Cardiac fibroblast (primary cell): ENCODE measurements at regions not wholly inside any gene's neighbourhood (a gene's known extent, or its start where the extent isn't known, plus 50 kb on each side); places are given as distances from the start of the nearest gene placed in this dataset.
"Not testable (repeated sequence)": the region's sequence is repeated elsewhere in the genome, so short reads cannot be mapped to it uniquely, and the experiment has no call there.

Experiments
- DNase-seq, 2 donors: peaks; one replicate each; pipeline versions ENCODE4 v3.0.0 to v3.0.0-alpha.2; 2010; ENCODE audit warnings: low read depth in 2 of 2
- H3K4me3 ChIP-seq, 2 donors: replicated peaks in 1 of 2; 1 replicate in 1 of 2; 2 replicates in 1 of 2; pipeline ENCODE4 v1.5.1; 2011; ENCODE audit warnings: low read depth in 2 of 2, low read length in 2 of 2, mild to moderate bottlenecking in 2 of 2, moderate library complexity in 1 of 2
- CTCF ChIP-seq: IDR thresholded peaks from one replicate; pipeline ENCODE4 v1.5.1; 2011; ENCODE audit warnings: low read depth, mild to moderate bottlenecking, low read length, inconsistent platforms

- no peak for DNase-seq
- no peak for TF ChIP-seq CTCF
- no peak overlapping the region for H3K4me3 ChIP-seq
Observed at GRCh38 chrX:128623361-128623760, 571.2 kb upstream of the ACTRT1 start.

DNA sequence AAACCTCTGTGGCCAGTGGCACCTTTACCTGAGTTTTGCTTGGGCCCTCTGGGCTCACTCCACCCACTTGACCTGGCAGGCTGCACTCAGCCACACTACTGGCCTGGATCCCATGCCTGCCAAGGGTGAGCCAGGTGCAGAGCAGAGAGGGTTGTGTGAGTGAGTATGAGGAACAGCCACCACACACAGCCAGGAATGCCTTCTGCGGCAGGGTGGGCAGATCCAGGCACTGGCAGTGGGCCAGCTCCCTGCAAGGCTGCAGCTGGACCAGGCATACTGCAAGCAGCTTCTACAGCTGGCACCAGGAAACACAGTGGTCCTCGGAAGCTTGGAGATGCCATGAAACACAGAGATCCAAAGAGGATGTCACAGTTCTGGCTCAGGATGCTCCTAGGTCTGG is 570.1 kb upstream of the ACTRT1 start:
- no peak overlapping the region for H3K4me3 ChIP-seq
- TF ChIP-seq CTCF: no peak
- no peak for DNase-seq

- TF ChIP-seq CTCF: no peak
- no peak for DNase-seq
- H3K4me3 ChIP-seq: no peak overlapping the region
Observed at GRCh38 chrX:128619490-128619889, 567.3 kb upstream of the ACTRT1 start.

DNA sequence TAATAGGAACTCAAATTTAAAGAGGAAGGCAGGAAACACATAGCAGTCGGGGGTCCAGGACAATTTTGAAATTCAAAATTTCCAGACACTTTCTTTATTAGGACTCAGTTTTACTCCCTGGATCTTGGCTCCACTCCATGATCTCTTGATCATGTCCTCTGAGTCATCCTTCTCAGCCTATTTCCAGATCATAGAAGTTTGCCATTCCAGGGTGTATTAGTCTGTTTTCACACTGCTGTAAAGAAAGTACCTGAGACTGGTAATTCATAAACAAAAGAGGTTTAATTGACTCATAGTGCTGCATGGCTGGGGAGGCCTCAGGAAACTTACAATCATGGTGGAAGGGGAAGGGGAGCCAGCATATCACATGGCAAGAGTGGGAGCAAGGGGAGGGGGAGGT is 564.7 kb upstream of the ACTRT1 start:
- no peak for DNase-seq
- H3K4me3 ChIP-seq: no peak overlapping the region
- TF ChIP-seq CTCF: no peak

GRCh38 chrX:128606817-128607216 is 554.6 kb upstream of the ACTRT1 start:
- not testable (repeated sequence) for H3K4me3 ChIP-seq, DNase-seq

DNA sequence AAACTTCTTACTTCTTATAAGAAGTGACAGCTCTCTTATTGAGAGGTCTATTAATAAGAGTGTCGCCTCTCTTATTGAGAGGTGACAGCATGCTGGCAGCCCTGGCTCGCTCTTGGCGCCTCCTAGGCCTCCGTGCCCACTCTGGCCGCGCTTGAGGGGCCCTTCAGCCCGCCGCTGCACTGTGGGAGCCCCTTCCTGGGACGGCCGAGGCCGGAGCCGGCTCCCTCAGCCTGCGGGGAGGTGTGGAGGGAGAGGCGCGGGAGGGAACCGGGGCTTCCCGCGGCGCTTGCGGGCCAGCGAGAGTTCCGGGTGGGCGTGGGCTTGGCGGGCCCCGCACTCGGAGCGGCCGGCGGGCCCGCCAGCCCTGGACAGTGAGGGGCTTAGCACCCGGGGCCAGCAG is 554.2 kb upstream of the ACTRT1 start:
- not testable (repeated sequence) for H3K4me3 ChIP-seq, DNase-seq

DNA sequence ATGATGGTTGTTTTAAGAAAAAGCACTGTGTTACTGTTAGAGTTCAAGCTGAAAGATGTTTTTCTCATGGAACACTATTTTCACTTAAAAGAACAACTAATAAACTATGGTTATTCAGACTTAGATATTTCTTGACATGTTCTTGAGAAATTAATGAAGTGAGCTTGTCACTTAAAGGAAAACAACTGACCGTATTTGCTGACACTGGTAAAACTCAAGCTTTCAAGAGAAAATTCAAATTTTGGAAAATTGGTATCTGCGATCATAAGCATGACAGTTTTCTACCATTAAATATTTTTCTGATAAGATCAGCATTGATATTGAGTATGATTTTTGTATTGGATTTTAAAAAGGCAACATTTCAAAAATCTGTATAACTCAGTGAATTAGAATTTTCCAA is 549.5 kb upstream of the ACTRT1 start:
- no peak for TF ChIP-seq CTCF
- no peak overlapping the region for H3K4me3 ChIP-seq
- no peak for DNase-seq

- no peak for DNase-seq
- no peak for TF ChIP-seq CTCF
- no peak overlapping the region for H3K4me3 ChIP-seq
Observed at GRCh38 chrX:128599632-128600031, 547.4 kb upstream of the ACTRT1 start.
